ENCODE measurements at regions not wholly inside any gene's neighbourhood (a gene's known extent, or its start where the extent isn't known, plus 50 kb on each side); places are given as distances from the start of the nearest gene placed in this dataset.

GRCh38 chr2:16526193-16526592 lies 139.4 kb downstream of the CYRIA start:
- no peak for DNase-seq (ENCODE audit: low read depth)
- no peak for TF ChIP-seq CTCF (IDR thresholded peaks at IDR 0.05; ENCODE audit: control insufficient read depth, extremely low read depth, insufficient read depth)
- no peak overlapping the region for H3K4me3 ChIP-seq (ENCODE audit: low read depth, low read length)

DNA sequence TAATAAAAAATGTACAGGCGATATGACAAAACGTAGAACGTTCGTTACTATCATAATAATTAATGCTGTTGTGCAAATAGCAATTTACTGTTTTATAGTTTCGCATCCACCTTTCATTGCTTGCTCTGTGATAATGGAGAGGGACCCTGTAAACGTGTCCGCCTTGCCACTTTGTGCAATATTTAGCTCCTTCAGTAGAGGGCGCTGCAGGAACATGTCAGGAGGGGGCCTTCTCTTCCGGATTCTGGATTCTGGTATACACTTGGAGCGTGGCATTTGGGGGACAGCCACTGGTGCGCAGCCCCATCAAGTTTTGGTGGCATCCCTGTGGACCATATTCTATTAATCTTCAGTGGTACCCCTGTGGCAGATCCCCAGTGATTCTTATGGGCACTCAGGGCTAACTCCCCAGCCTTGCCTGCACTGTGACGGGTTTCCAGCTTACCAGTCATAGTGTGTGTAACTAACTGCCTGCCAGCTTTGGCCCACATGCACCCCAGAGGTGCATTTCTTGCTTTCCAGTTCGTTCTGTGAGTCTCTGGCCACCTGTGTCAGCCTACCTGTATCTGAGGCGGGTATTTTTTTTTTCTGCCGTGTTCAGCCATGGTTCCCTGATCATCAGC lies 140.3 kb downstream of the CYRIA start:
- no peak for DNase-seq (ENCODE audit: low read depth)
- no peak overlapping the region for H3K4me3 ChIP-seq (ENCODE audit: low read depth, low read length)
- peak; percentile 75 for TF ChIP-seq CTCF (IDR thresholded peaks at IDR 0.05; ENCODE audit: control insufficient read depth, extremely low read depth, insufficient read depth)

GRCh38 chr2:16523711-16524110 lies 141.9 kb downstream of the CYRIA start:
- no peak for DNase-seq (ENCODE audit: low read depth)
- no peak for TF ChIP-seq CTCF (IDR thresholded peaks at IDR 0.05; ENCODE audit: control insufficient read depth, extremely low read depth, insufficient read depth)
- H3K4me3 ChIP-seq (ENCODE audit: low read depth, low read length): no peak overlapping the region

DNA sequence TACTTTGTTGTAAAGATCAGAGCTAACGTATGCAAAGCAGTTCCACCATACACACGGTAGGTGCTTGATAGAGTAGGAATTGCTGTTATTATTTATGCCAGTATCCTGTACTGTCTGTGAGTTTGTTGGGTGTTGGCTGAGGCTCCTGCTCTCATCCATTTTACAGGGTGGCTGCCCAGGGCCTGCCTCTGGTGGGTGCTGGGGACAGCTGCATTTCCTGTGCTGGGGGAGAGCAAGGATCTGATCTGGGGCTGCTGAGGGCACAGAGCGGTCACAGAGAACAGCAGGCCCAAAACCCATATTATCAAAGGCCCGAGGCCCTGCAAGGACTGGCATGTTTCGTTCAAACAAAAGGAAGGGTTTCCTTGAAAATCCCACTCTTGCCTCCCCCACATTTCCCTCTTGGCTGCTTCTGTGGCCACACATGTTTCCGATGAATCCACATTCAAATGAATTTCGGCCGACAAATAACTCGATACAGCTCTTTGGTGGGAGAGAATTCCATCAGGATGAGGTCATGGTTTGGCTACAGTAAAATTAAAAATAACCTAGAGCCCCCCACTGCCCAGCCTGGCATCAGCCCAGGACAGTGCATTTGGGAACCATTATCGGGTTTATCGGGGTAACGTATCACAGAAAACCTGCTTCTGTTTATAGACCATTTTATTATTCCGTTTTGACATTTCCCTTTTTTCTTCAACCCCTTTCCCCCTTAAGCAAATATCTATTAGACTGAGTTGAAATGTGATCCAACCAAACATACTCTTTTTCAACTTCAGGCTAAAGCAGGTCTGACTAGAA lies 143.4 kb downstream of the CYRIA start:
- DNase-seq (ENCODE audit: low read depth): no peak
- TF ChIP-seq CTCF (IDR thresholded peaks at IDR 0.05; ENCODE audit: control insufficient read depth, extremely low read depth, insufficient read depth): no peak
- no peak overlapping the region for H3K4me3 ChIP-seq (ENCODE audit: low read depth, low read length)

- no peak for DNase-seq (ENCODE audit: low read depth)
- TF ChIP-seq CTCF (IDR thresholded peaks at IDR 0.05; ENCODE audit: control insufficient read depth, extremely low read depth, insufficient read depth): no peak
- H3K4me3 ChIP-seq (ENCODE audit: low read depth, low read length): no peak overlapping the region
These were observed 144.7 kb downstream of the CYRIA start for GRCh38 chr2:16520891-16521290.

- DNase-seq (ENCODE audit: low read depth): no peak
These were observed 149.9 kb downstream of the CYRIA start for GRCh38 chr2:16515696-16516095.

More at GRCh38 chr2:16515696-16516095, 149.9 kb downstream of the CYRIA start:
- no peak overlapping the region for H3K4me3 ChIP-seq (ENCODE audit: low read depth, low read length)
- no peak for TF ChIP-seq CTCF (IDR thresholded peaks at IDR 0.05; ENCODE audit: control insufficient read depth, extremely low read depth, insufficient read depth)

Measured in LNCaP clone FGC (cell line).